ENCODE measurements at regions not wholly inside any gene's neighbourhood (a gene's known extent, or its start where the extent isn't known, plus 50 kb on each side); places are given as distances from the start of the nearest gene placed in this dataset.

DNA sequence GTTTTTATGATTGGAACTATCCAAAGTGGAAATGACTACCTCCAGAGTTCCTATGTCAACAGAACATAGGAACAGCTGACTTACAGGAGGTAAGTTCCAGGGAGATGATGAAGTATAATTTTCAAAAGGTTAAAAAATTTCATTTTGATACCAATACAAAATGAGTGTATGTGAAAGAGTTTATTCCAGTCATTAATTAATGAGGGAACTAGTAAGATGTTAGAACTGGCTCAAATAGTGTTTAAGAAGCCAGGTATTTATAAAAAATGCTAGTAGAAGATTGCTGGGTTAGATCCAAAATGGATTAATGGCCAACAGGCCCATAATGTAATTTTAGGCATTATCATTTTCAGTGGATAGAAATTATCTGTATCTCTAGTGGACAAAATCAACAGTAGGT is 227.7 kb upstream of the ZBED5 start:
- DNase-seq (ENCODE audit: extremely low spot score), result no peak
- ChIA-PET POLR2A (no interaction called here), CTCF (interaction anchor here (0.9 kb wide), 1 partner anchor 25 kb away, joined by 3 read pairs; no protein-coding TSS in a partner anchor)
- no peak for TF ChIP-seq CTBP1 (IDR thresholded peaks at IDR 0.05; ENCODE audit: borderline replicate concordance)
- no peak for TF ChIP-seq L3MBTL2 (conservative IDR thresholded peaks at IDR 0.05)
- no peak for TF ChIP-seq HDGF (IDR thresholded peaks at IDR 0.05; ENCODE audit: borderline replicate concordance)
- TF ChIP-seq SP1 (IDR thresholded peaks at IDR 0.05), result no peak
- TF ChIP-seq LEF1 (IDR thresholded peaks at IDR 0.05; ENCODE audit: borderline replicate concordance), result no peak
- no peak for TF ChIP-seq FOXM1 (IDR thresholded peaks at IDR 0.05; ENCODE audit: borderline replicate concordance)
- no peak for TF ChIP-seq FOXA1 (IDR thresholded peaks at IDR 0.05)

DNA sequence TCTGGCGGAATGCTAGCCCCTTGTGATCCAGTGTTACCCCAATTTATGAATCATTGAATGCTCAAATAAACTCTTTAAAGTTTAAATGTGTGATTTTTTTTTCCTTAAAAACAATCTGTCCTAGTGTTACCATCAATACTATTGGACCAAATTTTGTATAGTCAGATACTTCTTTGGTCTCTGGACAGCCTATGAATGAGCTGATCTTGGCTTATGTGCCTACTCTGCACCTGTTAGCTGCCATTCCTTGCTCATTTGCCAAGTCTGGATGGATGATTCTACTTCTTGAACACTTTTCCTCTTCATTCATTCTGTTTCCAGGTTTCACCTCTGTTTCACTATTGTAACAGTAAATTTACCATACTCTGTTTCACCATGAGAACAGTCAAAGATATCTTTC is 226.5 kb upstream of the ZBED5 start:
- CTCF ChIA-PET, result no interaction called here
- TF ChIP-seq ARNT (IDR thresholded peaks at IDR 0.05), result no peak
- TF ChIP-seq SP1 (IDR thresholded peaks at IDR 0.05), result no peak
- no peak for TF ChIP-seq LEF1 (IDR thresholded peaks at IDR 0.05; ENCODE audit: borderline replicate concordance)
- TF ChIP-seq ELF4 (IDR thresholded peaks at IDR 0.05), result no peak
- TF ChIP-seq TARDBP (IDR thresholded peaks at IDR 0.05), result no peak
- TF ChIP-seq BHLHE40 (IDR thresholded peaks at IDR 0.05; ENCODE audit: borderline replicate concordance), result no peak
- TF ChIP-seq, protein P1, sequence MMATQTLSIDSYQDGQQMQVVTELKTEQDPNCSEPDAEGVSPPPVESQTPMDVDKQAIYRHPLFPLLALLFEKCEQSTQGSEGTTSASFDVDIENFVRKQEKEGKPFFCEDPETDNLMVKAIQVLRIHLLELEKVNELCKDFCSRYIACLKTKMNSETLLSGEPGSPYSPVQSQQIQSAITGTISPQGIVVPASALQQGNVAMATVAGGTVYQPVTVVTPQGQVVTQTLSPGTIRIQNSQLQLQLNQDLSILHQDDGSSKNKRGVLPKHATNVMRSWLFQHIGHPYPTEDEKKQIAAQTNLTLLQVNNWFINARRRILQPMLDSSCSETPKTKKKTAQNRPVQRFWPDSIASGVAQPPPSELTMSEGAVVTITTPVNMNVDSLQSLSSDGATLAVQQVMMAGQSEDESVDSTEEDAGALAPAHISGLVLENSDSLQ (IDR thresholded peaks at IDR 0.05), result no peak
- TF ChIP-seq ZNF384 (IDR thresholded peaks at IDR 0.05), result no peak
- TF ChIP-seq FOXM1 (IDR thresholded peaks at IDR 0.05; ENCODE audit: borderline replicate concordance), result no peak
- TF ChIP-seq L3MBTL2 (conservative IDR thresholded peaks at IDR 0.05), result no peak
- no peak for TF ChIP-seq HDGF (IDR thresholded peaks at IDR 0.05; ENCODE audit: borderline replicate concordance)
- no peak for TF ChIP-seq FOXA1 (IDR thresholded peaks at IDR 0.05)
- TF ChIP-seq CTBP1 (IDR thresholded peaks at IDR 0.05; ENCODE audit: borderline replicate concordance), result no peak
- no peak for TF ChIP-seq FOXK2 (IDR thresholded peaks at IDR 0.05)
- TF ChIP-seq SUZ12 (IDR thresholded peaks at IDR 0.05), result no peak
- DNase-seq (ENCODE audit: extremely low spot score), result no peak
- POLR2A ChIA-PET, result no interaction called here

DNA sequence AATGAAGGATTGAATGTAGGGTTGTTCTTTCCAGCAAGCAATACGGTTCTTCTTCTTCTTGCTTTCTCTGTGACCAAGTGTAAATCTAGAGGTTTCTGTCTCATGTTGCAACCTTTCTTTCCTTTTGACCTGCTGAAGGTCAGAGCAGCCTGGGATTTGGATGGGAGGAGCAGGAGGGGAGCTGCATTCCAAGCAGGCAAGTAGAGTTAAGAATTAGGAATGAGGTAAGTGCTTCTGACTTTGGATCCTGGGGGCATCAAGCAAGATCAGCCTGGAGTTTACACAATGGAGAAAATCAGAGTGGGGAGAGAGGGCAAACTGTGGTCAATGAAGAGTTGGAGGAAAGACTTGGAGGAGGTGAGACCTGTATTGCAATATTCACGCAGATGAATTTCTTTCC is 225.6 kb upstream of the ZBED5 start:
- DNase-seq (ENCODE audit: extremely low spot score), result no peak
- CTCF ChIA-PET, result no interaction called here
- TF ChIP-seq FOXK2 (IDR thresholded peaks at IDR 0.05) (no peak), FOXM1 (IDR thresholded peaks at IDR 0.05; ENCODE audit: borderline replicate concordance) (no peak), ARNT (IDR thresholded peaks at IDR 0.05) (no peak), L3MBTL2 (conservative IDR thresholded peaks at IDR 0.05) (no peak), SP1 (IDR thresholded peaks at IDR 0.05) (no peak), NFRKB (IDR thresholded peaks at IDR 0.05) (no peak), HDGF (IDR thresholded peaks at IDR 0.05; ENCODE audit: borderline replicate concordance) (no peak), ELF4 (IDR thresholded peaks at IDR 0.05) (no peak), LEF1 (IDR thresholded peaks at IDR 0.05; ENCODE audit: borderline replicate concordance) (no peak), BHLHE40 (IDR thresholded peaks at IDR 0.05; ENCODE audit: borderline replicate concordance) (no peak)
- TF ChIP-seq, protein P1 (IDR thresholded peaks at IDR 0.05), result no peak
- POLR2A ChIA-PET, result no interaction called here

DNA sequence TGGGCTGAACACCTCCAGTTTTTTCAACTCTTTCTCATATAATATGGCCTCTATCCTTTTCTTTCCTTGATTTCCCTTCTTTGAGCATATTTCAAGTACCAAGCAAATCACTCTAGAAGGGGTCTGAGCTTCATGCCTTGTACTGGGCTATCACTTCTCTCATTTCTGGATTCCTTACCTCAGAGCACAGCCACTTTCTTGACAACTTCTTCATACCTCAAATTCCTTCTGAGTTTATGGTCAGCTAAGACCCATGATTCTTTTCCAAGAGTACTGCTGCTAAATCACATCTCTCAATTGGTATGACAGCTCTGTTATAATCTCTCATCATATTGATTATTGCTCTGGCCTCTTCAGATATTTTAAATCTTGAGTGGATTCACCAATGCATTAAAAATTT is 224.8 kb upstream of the ZBED5 start:
- POLR2A ChIA-PET, result no interaction called here
- no peak for TF ChIP-seq FOXA1 (IDR thresholded peaks at IDR 0.05)
- no peak for TF ChIP-seq NFRKB (IDR thresholded peaks at IDR 0.05)
- TF ChIP-seq, protein P1 (IDR thresholded peaks at IDR 0.05), result no peak
- no peak for TF ChIP-seq SUZ12 (IDR thresholded peaks at IDR 0.05)
- TF ChIP-seq ARNT (IDR thresholded peaks at IDR 0.05), result no peak
- TF ChIP-seq BHLHE40 (IDR thresholded peaks at IDR 0.05; ENCODE audit: borderline replicate concordance), result no peak
- no peak for TF ChIP-seq CTBP1 (IDR thresholded peaks at IDR 0.05; ENCODE audit: borderline replicate concordance)
- no peak for TF ChIP-seq LEF1 (IDR thresholded peaks at IDR 0.05; ENCODE audit: borderline replicate concordance)
- no peak for TF ChIP-seq FOXM1 (IDR thresholded peaks at IDR 0.05; ENCODE audit: borderline replicate concordance)
- CTCF ChIA-PET, result no interaction called here
- DNase-seq (ENCODE audit: extremely low spot score), result no peak

DNA sequence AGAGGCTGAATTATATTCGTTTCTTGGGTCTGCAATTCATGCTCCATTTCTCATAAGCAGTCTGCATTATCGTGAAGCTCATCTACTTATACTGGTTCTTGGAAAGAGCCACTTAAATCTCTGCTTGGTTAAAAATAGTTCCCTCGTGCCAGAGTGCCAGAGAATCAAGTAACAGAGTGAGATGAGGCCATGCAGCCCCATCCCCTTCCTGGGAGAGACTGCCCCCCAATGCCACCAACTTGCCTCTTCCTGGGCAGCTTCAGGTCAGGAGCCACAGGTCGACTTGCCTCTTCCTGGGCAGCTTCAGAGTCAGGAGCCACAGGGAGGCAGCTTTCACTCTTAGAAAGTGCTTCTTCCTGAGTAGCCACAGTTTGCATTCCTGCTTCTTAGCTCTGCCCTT is 223.9 kb upstream of the ZBED5 start:
- ChIA-PET CTCF (no interaction called here), POLR2A (no interaction called here)
- TF ChIP-seq L3MBTL2 (conservative IDR thresholded peaks at IDR 0.05) (no peak), FOXK2 (IDR thresholded peaks at IDR 0.05) (no peak), ELF4 (IDR thresholded peaks at IDR 0.05) (no peak), SUZ12 (IDR thresholded peaks at IDR 0.05) (no peak), BHLHE40 (IDR thresholded peaks at IDR 0.05; ENCODE audit: borderline replicate concordance) (no peak), HDGF (IDR thresholded peaks at IDR 0.05; ENCODE audit: borderline replicate concordance) (no peak), ARNT (IDR thresholded peaks at IDR 0.05) (no peak), ZNF384 (IDR thresholded peaks at IDR 0.05) (no peak), FOXM1 (IDR thresholded peaks at IDR 0.05; ENCODE audit: borderline replicate concordance) (no peak), TARDBP (IDR thresholded peaks at IDR 0.05) (no peak)
- TF ChIP-seq, protein P1 (IDR thresholded peaks at IDR 0.05), result no peak
- DNase-seq (ENCODE audit: extremely low spot score), result no peak

DNA sequence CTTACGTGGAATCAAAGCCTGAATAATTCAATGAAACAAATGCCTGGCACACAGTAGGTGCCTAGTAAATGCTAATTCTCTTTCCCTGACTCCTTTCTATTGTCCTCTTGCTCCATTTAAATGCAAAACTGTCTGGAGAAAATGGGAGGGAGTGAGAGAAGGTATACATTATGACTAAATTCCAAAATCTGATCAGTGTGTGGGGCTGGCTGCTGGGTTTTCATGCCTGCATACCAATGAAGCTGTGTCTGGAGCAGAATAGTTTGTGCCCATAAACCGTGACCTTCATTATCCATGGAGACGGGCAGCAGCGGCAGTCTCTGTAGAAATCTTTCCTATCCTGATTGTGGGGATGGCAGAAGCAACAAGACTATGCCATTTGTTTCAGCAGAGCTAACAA is 223.4 kb upstream of the ZBED5 start:
- TF ChIP-seq FOXK2 (IDR thresholded peaks at IDR 0.05) (no peak), BHLHE40 (IDR thresholded peaks at IDR 0.05; ENCODE audit: borderline replicate concordance) (no peak), HDGF (IDR thresholded peaks at IDR 0.05; ENCODE audit: borderline replicate concordance) (no peak), LEF1 (IDR thresholded peaks at IDR 0.05; ENCODE audit: borderline replicate concordance) (no peak), ELF4 (IDR thresholded peaks at IDR 0.05) (no peak), ARNT (IDR thresholded peaks at IDR 0.05) (no peak), ZNF384 (IDR thresholded peaks at IDR 0.05) (no peak), SP1 (IDR thresholded peaks at IDR 0.05) (no peak), L3MBTL2 (conservative IDR thresholded peaks at IDR 0.05) (no peak), FOXM1 (IDR thresholded peaks at IDR 0.05; ENCODE audit: borderline replicate concordance) (no peak), TARDBP (IDR thresholded peaks at IDR 0.05) (no peak), NFRKB (IDR thresholded peaks at IDR 0.05) (no peak), CTBP1 (IDR thresholded peaks at IDR 0.05; ENCODE audit: borderline replicate concordance) (no peak), FOXA1 (IDR thresholded peaks at IDR 0.05) (no peak)
- TF ChIP-seq, protein P1 (IDR thresholded peaks at IDR 0.05), result no peak
- ChIA-PET POLR2A (no interaction called here), CTCF (no interaction called here)

More for the DNA sequence above, 223.4 kb upstream of the ZBED5 start:
- no peak for DNase-seq (ENCODE audit: extremely low spot score)
